Upper lobe of left lung (tissue), 6 donors: ENCODE measurements at regions not wholly inside any gene's neighbourhood (a gene's known extent, or its start where the extent isn't known, plus 50 kb on each side); places are given as distances from the start of the nearest gene placed in this dataset.
A peak's percentile ranks its signal among the peaks of the same experiment; 100 is the strongest.

ENCODE experiments used
- ATAC-seq, 2 donors: fragments of 200-7000 bp; cut with Tn5 transposase; one replicate each; pipeline ENCODE4 v1.9.1; 2022; ENCODE audit warnings: mild to moderate bottlenecking in 2 of 2, moderate library complexity in 2 of 2; ENCODE audit not compliant: low FRiP score in 2 of 2
- DNase-seq, 2 donors: peaks; one replicate each; pipeline ENCODE4 v3.0.0-alpha.2; 2019 to 2020
- H3K27ac ChIP-seq, 4 donors: fragments of 200-600 bp; sonication (generic); one replicate each; pipeline ENCODE4 v1.5.1; 2016 to 2019
- H3K27me3 ChIP-seq, 4 donors: fragments of 200-600 bp; sonication (generic); one replicate each; pipeline ENCODE4 v1.5.1; 2017 to 2019
- H3K36me3 ChIP-seq, 4 donors: fragments of 200-600 bp; sonication (generic); one replicate each; pipeline ENCODE4 v1.5.1; 2016 to 2019
- H3K4me1 ChIP-seq, 4 donors: fragments of 200-600 bp; sonication (generic); one replicate each; pipeline ENCODE4 v1.5.1; 2018 to 2019
- H3K4me3 ChIP-seq, 4 donors: fragments of 200-600 bp; sonication (generic); one replicate each; pipeline ENCODE4 v1.5.1; 2017 to 2019; ENCODE audit warnings: mild to moderate bottlenecking in 2 of 4, moderate library complexity in 1 of 4
- H3K9me3 ChIP-seq, 4 donors: fragments of 200-600 bp; sonication (generic); one replicate each; pipeline ENCODE4 v1.5.1; 2018 to 2019
- EP300 ChIP-seq, 4 donors: sonication (generic); formaldehyde crosslinking; IDR thresholded peaks; one replicate each; pipeline ENCODE4 v1.5.1; 2017; ENCODE audit warnings: antibody characterized with exemption in 4 of 4, control low read depth in 2 of 4
- POLR2A ChIP-seq, 4 donors: fragments of 450-650 bp; IDR thresholded peaks; one replicate each; pipeline ENCODE4 v1.5.1; 2016 to 2017; ENCODE audit warnings: antibody characterized with exemption in 4 of 4, mild to moderate bottlenecking in 2 of 4
- POLR2AphosphoS5 ChIP-seq, 2 donors: sonication (generic); formaldehyde crosslinking; IDR thresholded peaks; one replicate each; pipeline ENCODE4 v1.5.1; 2017; ENCODE audit warnings: antibody characterized with exemption in 2 of 2
- WGBS, 2 donors: methylation state at CpG; one replicate each; pipeline ENCODE4 v1.1.5; 2017 to 2018; 5-methylcytosine and 5-hydroxymethylcytosine counted together
- TF ChIP-seq, protein P1 (sequence below), 6 experiments: fragments of 450-650 bp in 4 of 6; fragments of 200-600 bp in 2 of 6; sonication (generic) in 2 of 6; IDR thresholded peaks; one replicate each; pipeline ENCODE4 v1.5.1; 2016 to 2019; ENCODE audit warnings: antibody characterized with exemption in 6 of 6
- donor health status: DM: no; HTN: no; CAD: no; lungs with moderate emphysema.
- donor health status: DM: no; HTN: yes; CAD: no; lungs with severe emphysema.

GRCh38 chr9:69975681-69976080 is 68.0 kb upstream of the MAMDC2 start:
- TF ChIP-seq POLR2A (IDR thresholded peaks at IDR 0.05) (no peak), EP300 (IDR thresholded peaks at IDR 0.05) (no peak), POLR2AphosphoS5 (IDR thresholded peaks at IDR 0.05) (no peak)
- TF ChIP-seq, protein P1, sequence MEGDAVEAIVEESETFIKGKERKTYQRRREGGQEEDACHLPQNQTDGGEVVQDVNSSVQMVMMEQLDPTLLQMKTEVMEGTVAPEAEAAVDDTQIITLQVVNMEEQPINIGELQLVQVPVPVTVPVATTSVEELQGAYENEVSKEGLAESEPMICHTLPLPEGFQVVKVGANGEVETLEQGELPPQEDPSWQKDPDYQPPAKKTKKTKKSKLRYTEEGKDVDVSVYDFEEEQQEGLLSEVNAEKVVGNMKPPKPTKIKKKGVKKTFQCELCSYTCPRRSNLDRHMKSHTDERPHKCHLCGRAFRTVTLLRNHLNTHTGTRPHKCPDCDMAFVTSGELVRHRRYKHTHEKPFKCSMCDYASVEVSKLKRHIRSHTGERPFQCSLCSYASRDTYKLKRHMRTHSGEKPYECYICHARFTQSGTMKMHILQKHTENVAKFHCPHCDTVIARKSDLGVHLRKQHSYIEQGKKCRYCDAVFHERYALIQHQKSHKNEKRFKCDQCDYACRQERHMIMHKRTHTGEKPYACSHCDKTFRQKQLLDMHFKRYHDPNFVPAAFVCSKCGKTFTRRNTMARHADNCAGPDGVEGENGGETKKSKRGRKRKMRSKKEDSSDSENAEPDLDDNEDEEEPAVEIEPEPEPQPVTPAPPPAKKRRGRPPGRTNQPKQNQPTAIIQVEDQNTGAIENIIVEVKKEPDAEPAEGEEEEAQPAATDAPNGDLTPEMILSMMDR (IDR thresholded peaks at IDR 0.05): no peak
- Histone ChIP-seq H3K9me3 (no peaks in the 10 kb centered on the region), H3K27me3 (no peaks in the 10 kb centered on the region), H3K4me3 (no peak overlapping the region), H3K36me3 (no peaks in the 10 kb centered on the region), H3K27ac (no peak overlapping the region), H3K4me1 (no peaks in the 10 kb centered on the region)
- ATAC-seq: no peak
- no peak for DNase-seq
- 70 to 84% methylated on average over 2 to 4 of the region's 4 CpGs for WGBS, 2 donors

DNA sequence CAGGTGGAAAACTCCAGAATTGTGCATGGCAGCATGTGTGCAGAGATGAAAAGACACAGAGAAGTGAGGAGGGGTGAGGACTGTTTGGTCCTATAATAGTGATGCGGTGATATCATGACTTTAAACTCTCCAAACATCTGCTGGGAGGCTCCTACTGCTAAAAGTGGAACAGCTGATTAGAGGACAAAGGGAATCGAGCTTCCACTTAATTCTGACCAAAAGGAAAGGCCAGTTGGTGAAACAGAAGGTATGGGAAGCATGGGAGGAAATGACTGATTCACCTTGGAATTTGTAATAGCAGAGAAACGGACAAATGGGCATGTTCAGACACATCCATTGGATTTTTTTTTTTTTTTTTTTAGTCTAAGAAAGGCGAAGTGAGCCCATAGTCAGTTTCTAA is 67.5 kb upstream of the MAMDC2 start:
- 59 to 62% methylated on average over 4 of the region's 4 CpGs for WGBS, 2 donors
- Histone ChIP-seq H3K27me3 (no peaks in the 10 kb centered on the region), H3K4me3 (no peak overlapping the region), H3K9me3 (no peaks in the 10 kb centered on the region), H3K4me1 (no peaks in the 10 kb centered on the region), H3K27ac (no peak overlapping the region), H3K36me3 (no peaks in the 10 kb centered on the region)
- TF ChIP-seq, protein P1 (IDR thresholded peaks at IDR 0.05): no peak
- no peak for TF ChIP-seq POLR2A (IDR thresholded peaks at IDR 0.05)
- TF ChIP-seq EP300 (IDR thresholded peaks at IDR 0.05): no peak
- no peak for TF ChIP-seq POLR2AphosphoS5 (IDR thresholded peaks at IDR 0.05)
- DNase-seq: no peak
- peak in 1 of 2 donors; percentile 77 for ATAC-seq

DNA sequence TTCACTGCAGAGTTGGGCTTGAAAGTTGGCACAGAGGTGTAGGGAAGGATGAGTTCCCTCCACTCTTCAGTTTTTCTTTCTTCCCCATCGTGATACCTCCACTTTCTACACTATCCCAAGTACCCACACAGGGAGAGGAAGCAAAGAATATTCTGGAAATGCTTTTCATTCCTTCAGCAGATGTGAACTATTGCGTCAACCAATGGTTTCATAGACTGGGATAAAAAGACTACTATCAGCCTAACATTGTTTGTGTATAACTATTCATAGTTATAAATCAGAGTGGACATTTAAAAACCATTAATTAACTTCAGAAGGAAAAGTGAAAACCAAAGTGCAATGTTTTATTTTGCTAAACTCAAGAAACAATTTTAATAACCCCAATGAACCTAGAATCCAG is 63.6 kb upstream of the MAMDC2 start:
- no peak overlapping the region for H3K4me3 ChIP-seq
- H3K4me1 ChIP-seq: no peaks in the 10 kb centered on the region
- H3K27ac ChIP-seq: no peak overlapping the region
- ATAC-seq (no peak), DNase-seq (no peak)
- H3K27me3 ChIP-seq: no peaks in the 10 kb centered on the region
- TF ChIP-seq POLR2A (IDR thresholded peaks at IDR 0.05): no peak
- TF ChIP-seq EP300 (IDR thresholded peaks at IDR 0.05): no peak
- TF ChIP-seq POLR2AphosphoS5 (IDR thresholded peaks at IDR 0.05): no peak
- TF ChIP-seq, protein P1 (IDR thresholded peaks at IDR 0.05): no peak
- no peaks in the 10 kb centered on the region for H3K9me3 ChIP-seq
- WGBS, 2 donors: 67 to 86% methylated on average over 2 of the region's 2 CpGs
- H3K36me3 ChIP-seq: no peaks in the 10 kb centered on the region

DNA sequence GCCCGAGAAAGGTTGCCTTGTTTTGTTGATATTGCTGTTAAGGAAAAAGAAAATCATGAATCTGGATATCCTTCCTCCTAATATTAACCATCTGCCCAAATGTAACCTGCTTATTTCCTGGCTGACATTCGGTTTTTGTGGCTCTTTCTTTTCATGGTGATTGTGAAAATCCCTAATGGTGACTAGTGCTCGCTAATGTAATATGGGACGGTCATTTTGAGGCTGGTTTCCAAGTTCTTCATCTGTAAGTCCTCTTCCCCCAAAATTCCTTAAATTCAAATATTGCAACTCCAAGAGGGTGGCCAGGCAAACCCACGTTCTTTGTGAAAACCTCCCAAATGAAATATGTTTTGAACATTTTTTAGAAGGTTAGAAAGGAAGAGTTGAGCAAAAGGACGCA is 63.1 kb upstream of the MAMDC2 start:
- no peak for ATAC-seq
- no peak for DNase-seq
- H3K4me1 ChIP-seq: no peaks in the 10 kb centered on the region
- no peak overlapping the region for H3K4me3 ChIP-seq
- H3K27me3 ChIP-seq: no peaks in the 10 kb centered on the region
- H3K36me3 ChIP-seq: no peaks in the 10 kb centered on the region
- no peaks in the 10 kb centered on the region for H3K9me3 ChIP-seq
- TF ChIP-seq POLR2A (IDR thresholded peaks at IDR 0.05) (no peak), POLR2AphosphoS5 (IDR thresholded peaks at IDR 0.05) (no peak), EP300 (IDR thresholded peaks at IDR 0.05) (no peak)
- TF ChIP-seq, protein P1 (IDR thresholded peaks at IDR 0.05): no peak
- 77 to 78% methylated on average over 6 of the region's 6 CpGs for WGBS, 2 donors
- no peak overlapping the region for H3K27ac ChIP-seq

DNA sequence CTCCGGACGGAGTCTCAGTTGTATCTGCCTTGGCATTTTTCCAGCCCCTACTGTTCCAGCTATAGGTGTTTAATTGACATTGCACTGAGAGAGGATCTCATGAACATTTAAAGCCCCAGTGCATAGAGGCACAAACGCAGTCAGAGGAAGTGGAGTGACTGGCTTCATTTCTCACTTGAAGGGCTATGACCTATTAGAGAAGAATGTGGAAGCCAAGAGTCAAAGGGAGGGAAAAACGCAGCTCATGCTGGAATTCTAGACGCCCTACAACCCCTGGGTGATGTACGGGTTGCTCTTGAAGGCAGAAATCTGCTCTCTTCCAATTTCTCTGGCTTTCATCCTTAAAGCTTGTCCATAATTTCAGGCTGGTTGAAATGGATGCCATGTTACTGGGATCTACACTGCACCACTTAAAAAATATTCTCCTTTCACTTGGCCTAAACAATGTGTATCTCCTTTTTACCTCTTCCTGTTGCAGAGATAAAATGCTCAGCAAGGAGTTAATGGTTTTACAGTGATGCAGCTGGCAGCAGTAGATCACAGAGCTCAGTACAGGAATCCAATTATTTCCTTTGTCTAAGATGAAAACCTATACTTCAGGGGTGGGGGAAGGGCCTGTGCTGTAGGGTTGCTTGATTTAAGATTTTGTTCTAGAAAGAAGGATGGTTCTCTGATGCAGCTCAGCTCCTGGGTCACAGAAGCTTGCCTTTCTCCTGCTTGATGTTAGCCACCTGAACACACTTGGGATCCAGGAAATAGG is 61.8 kb upstream of the MAMDC2 start:
- Histone ChIP-seq H3K36me3 (no peaks in the 10 kb centered on the region), H3K27ac (no peak overlapping the region), H3K27me3 (no peaks in the 10 kb centered on the region), H3K4me3 (no peak overlapping the region), H3K4me1 (no peaks in the 10 kb centered on the region), H3K9me3 (no peaks in the 10 kb centered on the region)
- 57 to 63% methylated on average over 6 of the region's 6 CpGs for WGBS, 2 donors
- no peak for DNase-seq
- TF ChIP-seq, protein P1 (IDR thresholded peaks at IDR 0.05): no peak
- TF ChIP-seq POLR2AphosphoS5 (IDR thresholded peaks at IDR 0.05): peak in 1 of 2 donors; percentile 18
- ATAC-seq: no peak
